Neural progenitor cell (in vitro differentiated cells): ENCODE measurements at regions not wholly inside any gene's neighbourhood (a gene's known extent, or its start where the extent isn't known, plus 50 kb on each side); places are given as distances from the start of the nearest gene placed in this dataset.

Experiments used
- EZH2 ChIP-seq: fragments of 200-600 bp; sonication (generic); IDR thresholded peaks from 2 replicates; pipeline ENCODE4 v1.6.1; 2017; ENCODE audit warnings: antibody characterized with exemption, mild to moderate bottlenecking, moderate library complexity
- TF ChIP-seq, protein P1 (sequence below): fragments of 200-600 bp; sonication (generic); IDR thresholded peaks from 2 replicates; pipeline ENCODE4 v1.5.1; 2017; ENCODE audit warnings: antibody characterized with exemption, mild to moderate bottlenecking

DNA sequence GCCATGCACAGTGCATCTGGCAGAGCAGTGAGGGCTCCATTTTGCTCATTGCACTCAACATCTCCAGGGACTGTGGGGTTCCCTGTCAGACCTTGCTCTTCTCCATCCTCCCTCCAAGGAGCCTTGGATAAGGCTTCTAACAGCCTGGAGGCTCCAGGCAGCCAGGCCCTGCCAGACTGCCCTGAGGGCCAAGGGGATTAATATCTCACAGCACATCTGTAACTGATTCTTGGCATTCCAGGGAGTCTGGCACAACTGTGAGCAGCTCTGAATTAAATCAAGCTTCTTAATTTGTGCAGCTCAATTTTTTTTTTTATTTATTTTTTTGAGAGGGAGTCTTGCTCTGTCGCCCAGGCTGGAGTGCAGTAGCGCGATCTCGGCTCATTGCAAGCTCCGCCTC lies 224.5 kb upstream of the PGRMC2 start:
- TF ChIP-seq, protein P1, sequence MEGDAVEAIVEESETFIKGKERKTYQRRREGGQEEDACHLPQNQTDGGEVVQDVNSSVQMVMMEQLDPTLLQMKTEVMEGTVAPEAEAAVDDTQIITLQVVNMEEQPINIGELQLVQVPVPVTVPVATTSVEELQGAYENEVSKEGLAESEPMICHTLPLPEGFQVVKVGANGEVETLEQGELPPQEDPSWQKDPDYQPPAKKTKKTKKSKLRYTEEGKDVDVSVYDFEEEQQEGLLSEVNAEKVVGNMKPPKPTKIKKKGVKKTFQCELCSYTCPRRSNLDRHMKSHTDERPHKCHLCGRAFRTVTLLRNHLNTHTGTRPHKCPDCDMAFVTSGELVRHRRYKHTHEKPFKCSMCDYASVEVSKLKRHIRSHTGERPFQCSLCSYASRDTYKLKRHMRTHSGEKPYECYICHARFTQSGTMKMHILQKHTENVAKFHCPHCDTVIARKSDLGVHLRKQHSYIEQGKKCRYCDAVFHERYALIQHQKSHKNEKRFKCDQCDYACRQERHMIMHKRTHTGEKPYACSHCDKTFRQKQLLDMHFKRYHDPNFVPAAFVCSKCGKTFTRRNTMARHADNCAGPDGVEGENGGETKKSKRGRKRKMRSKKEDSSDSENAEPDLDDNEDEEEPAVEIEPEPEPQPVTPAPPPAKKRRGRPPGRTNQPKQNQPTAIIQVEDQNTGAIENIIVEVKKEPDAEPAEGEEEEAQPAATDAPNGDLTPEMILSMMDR: no peak
- TF ChIP-seq EZH2: no peak
